Epithelial cell of esophagus (primary cell): ENCODE measurements at regions not wholly inside any gene's neighbourhood (a gene's known extent, or its start where the extent isn't known, plus 50 kb on each side); places are given as distances from the start of the nearest gene placed in this dataset.
A peak's percentile ranks its signal among the peaks of the same experiment; 100 is the strongest.

Experiments
- DNase-seq: peaks from one replicate; pipeline ENCODE4 v3.0.0; 2010; ENCODE audit warnings: low read depth
- H3K4me3 ChIP-seq: 2 replicates; pipeline ENCODE4 v1.5.1; 2011; ENCODE audit warnings: mild to moderate bottlenecking, low read length, control low read depth
- TF ChIP-seq, protein P1 (sequence below): IDR thresholded peaks from 2 replicates; pipeline ENCODE4 v1.5.1; 2011; ENCODE audit warnings: low read depth, mild to moderate bottlenecking, low read length, control low read depth, inconsistent platforms; ENCODE audit not compliant: insufficient read depth; ENCODE audit errors: missing control alignments

DNA sequence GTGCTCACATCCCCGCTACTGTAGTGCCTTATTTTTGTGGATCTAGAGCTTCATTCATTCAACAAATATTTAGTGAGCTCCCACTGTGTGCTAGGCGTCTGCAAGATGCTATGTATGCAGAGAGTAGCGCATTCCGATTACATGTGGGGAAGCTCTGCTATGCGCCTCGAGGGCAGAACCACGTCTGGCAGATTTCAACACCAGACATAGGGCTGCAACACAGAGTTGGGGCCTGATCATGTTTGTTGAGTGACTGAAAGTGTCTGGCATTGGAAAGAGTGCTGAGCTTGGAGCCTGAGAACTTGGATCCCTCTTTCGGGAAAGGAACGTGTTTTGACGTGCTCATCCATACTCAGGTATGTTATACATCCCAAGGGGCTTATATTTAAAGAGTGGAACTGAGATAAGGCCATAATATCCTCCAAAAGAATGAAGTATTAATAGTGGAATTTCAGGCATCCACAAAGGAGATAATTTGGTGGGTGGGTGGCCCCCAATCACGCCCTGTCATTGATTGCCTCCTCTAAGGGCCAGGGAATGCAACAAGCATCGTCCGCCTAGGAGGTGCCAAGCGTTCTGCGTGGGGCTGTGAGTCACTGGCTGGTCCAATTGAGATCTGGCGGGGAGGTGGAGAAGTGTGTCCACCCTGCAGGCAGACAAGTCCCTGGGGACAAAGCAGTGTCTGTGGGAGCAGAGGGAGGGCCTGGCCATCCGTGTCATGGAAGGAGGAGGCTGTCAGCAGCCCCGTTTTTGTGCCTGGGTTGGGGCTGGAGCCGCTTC is 62.8 kb upstream of the ZBTB40 start:
- DNase-seq, result peak; percentile 80
- TF ChIP-seq, protein P1, sequence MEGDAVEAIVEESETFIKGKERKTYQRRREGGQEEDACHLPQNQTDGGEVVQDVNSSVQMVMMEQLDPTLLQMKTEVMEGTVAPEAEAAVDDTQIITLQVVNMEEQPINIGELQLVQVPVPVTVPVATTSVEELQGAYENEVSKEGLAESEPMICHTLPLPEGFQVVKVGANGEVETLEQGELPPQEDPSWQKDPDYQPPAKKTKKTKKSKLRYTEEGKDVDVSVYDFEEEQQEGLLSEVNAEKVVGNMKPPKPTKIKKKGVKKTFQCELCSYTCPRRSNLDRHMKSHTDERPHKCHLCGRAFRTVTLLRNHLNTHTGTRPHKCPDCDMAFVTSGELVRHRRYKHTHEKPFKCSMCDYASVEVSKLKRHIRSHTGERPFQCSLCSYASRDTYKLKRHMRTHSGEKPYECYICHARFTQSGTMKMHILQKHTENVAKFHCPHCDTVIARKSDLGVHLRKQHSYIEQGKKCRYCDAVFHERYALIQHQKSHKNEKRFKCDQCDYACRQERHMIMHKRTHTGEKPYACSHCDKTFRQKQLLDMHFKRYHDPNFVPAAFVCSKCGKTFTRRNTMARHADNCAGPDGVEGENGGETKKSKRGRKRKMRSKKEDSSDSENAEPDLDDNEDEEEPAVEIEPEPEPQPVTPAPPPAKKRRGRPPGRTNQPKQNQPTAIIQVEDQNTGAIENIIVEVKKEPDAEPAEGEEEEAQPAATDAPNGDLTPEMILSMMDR, result no peak
- H3K4me3 ChIP-seq, result no peak overlapping the region

DNA sequence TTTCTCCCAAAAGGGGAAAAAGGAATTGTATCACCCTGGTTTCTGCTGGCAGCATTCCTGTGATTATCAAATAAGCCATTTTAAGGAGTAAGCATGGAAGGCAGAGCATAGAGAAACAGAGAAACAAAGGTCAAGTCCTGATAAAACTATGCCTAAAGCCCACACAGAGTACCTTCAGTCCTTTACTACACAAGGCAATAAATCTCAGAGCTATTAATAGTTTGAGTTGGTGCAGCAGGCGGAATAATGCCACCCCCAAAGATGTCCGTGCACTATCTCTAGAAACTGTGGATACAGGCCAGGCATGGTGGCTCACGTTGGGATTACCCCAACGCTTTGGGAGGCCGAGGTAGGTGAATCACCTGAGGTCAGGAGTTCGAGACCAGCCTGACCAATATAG is 58.1 kb upstream of the ZBTB40 start:
- TF ChIP-seq, protein P1, result no peak
- no peak overlapping the region for H3K4me3 ChIP-seq
- DNase-seq, result no peak

DNA sequence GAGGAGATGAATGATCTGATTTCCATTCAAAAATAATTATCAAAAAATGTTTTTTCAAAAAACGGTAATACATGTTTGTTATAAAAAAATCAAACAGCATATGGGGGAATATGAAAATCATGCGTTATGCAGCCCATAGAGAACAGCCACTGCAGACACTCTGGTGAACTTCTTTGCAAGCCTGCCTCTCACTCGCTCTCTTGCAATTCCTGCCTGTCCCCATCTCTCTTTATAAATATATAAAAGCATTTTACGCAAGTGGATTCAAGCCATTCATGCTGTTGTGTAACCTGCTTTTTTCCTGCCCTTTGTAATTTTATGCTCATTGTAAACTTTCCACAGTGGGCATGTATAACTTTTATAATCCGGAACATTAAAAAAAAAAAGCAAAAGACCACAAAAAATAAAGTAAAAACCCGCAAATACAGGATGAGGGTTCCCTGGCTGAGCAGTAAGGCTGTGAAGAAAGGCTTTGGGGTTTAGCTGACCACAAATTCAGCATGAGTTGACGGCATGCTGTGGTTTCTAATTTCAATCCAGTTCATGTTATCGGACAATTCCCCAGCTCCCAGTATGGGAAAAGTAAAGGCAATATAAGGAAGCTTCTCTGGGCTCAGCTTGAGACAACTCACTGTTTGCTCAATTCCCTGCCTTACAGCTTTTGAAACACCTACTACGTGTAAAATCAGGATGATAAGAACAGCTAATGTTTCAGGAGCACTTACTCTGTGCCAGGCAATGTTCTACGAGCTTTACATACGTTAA is 52.8 kb upstream of the ZBTB40 start:
- H3K4me3 ChIP-seq, result no peak overlapping the region
- TF ChIP-seq, protein P1, result no peak
- no peak for DNase-seq

DNA sequence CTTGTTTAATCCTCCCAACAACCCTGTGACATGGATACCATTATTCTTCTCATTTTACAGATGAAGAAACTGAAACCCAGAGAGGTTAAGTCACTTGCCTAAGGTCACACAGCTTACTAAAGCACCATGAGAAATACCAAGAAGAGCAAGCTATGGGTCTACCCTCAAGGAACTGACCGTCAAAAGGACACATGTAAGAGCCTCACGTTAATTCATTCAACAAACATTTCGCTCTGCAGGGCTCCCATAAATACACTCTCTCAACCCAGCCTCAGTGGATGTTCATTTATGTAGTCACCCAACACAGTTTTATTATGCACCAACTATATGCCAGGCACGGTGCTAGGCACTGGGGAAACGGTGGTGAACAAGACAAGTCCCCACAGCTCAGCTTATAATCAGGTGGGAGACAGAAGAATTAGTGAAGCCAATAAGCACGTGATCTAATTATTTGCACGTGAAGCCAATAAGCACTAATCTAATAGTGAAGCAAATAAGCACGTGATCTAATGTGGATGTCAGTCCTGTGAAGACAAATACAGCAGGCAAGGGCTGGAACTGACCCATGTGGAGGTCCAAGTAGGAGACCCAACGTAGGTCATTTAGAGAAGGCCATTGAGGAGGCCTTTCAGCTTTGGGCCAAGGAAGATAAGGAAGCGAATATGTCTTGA is 52.1 kb upstream of the ZBTB40 start:
- no peak overlapping the region for H3K4me3 ChIP-seq
- no peak for DNase-seq
- TF ChIP-seq, protein P1, result no peak
